ENCODE measurements at regions not wholly inside any gene's neighbourhood (a gene's known extent, or its start where the extent isn't known, plus 50 kb on each side); places are given as distances from the start of the nearest gene placed in this dataset.

- no peak for TF ChIP-seq CTCF (IDR thresholded peaks at IDR 0.05)
- TF ChIP-seq ZFX (IDR thresholded peaks at IDR 0.05; ENCODE audit: borderline replicate concordance), result no peak
These were observed 1188.4 kb upstream of the NXPH2 start for GRCh38 chr2:139968588-139968987.

Measured in 22Rv1 (cell line).